ENCODE measurements at regions not wholly inside any gene's neighbourhood (a gene's known extent, or its start where the extent isn't known, plus 50 kb on each side); places are given as distances from the start of the nearest gene placed in this dataset.
"Not testable (repeated sequence)": the region's sequence is repeated elsewhere in the genome, so short reads cannot be mapped to it uniquely, and the experiment has no call there.

DNA sequence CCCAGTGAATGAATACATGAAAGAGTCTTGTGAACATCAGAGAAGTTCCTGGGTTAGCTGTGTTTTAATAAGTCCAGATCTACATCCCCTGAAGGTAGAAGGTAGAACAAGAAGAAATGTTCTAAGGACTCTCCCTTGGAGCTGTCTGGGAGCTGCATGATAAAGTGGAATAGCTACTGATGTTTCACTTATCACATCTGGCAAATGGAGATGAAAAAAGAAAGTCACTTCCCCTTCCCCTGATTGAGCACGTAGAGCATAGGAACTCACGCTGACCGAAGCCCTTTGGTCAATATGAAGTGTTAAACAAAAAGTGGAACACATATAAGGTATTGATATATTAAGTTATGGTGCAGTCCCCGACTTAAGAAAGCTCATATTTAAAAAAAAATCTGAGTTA, 53.2 kb upstream of the PARP1 start:
- DNase-seq: no peak

DNA sequence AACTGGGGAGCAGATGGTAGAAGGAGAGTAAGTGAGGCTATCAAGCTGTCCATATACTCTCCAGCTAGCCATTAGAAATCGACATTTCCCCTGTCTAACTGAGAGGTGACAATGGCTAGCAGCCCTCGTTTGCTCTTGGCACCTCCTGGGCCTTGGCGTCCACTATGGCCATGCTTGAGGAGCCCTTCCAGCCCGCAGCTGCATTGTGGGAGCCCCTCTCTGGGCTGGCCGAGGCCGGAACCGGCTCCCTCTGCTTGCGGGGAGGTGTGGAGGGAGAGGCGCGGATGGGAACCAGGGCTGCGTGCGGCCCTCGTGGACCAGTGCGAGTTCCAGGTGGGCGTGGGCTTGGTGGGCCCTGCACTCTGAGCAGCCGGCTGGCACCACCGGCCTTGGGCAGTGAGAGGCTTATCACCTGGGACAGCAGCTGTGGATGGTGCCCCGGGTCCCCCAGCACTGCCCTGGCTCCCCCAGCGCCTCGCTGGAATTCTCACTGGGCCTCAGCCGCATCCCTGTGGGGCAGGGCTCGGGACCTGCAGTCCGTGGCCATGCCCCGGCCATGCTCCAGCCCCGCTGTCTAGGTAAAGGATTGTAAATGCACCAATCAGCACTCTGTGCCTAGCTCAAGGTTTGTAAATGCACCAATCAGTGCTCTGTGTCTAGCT, 56.2 kb upstream of the PARP1 start:
- no peak for DNase-seq

DNA sequence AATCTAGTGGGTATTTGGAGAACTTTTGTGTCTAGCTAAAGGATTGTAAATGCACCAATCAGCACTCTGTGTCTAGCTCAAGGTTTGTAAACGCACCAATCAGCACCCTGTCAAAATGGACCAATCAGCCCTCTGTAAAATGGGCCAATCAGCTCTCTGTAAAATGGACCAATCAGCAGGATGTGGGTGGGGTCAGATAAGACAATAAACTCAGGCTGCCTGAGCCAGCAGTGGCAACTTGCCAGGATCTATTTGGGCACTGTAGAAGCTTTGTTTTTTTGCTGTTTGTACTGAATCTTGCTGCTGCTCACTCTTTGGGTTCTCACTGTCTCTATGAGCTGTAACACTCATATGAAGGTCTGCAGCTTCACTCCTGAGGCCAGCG, 56.7 kb upstream of the PARP1 start:
- DNase-seq: not testable (repeated sequence)

DNA sequence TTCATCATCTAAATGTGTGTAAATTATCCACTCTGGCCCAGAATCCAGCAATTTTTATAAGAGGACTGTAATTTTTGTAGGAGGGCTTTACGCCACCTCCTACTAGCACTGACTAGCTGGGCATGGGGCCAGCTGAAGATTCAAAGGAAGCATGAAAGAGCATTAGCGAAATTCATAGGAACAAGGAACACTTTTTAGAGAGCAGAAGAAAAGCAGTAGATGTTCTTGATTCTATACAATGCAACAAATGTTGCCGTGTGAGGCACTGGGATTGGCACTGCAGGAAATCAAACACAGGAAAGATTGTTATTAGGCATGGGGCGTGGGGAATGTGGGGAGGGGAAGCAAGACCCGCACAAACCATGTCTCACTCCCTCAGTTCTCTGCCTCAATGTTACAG, 58.4 kb upstream of the PARP1 start:
- peak; percentile 74 for DNase-seq

DNA sequence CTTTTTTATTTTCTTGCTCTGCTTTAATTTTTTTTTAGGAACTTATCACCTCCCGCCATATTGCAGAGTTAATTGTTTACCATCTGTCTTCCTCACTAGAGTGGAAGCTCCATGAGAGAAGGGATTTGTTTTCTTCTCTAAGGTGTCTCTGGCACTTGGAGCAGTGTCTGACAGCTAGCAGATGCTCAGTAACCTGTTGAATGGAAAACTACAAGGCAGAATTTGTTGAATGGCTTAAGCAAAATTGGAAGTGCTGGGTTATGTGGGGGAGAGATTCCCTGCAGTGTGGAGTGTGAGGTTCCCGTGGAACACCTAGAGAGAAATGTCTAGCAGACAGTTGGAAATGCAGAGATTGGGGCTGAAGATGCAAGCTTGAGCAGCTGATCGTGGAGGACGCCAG, 59.5 kb upstream of the PARP1 start:
- no peak for DNase-seq

DNA sequence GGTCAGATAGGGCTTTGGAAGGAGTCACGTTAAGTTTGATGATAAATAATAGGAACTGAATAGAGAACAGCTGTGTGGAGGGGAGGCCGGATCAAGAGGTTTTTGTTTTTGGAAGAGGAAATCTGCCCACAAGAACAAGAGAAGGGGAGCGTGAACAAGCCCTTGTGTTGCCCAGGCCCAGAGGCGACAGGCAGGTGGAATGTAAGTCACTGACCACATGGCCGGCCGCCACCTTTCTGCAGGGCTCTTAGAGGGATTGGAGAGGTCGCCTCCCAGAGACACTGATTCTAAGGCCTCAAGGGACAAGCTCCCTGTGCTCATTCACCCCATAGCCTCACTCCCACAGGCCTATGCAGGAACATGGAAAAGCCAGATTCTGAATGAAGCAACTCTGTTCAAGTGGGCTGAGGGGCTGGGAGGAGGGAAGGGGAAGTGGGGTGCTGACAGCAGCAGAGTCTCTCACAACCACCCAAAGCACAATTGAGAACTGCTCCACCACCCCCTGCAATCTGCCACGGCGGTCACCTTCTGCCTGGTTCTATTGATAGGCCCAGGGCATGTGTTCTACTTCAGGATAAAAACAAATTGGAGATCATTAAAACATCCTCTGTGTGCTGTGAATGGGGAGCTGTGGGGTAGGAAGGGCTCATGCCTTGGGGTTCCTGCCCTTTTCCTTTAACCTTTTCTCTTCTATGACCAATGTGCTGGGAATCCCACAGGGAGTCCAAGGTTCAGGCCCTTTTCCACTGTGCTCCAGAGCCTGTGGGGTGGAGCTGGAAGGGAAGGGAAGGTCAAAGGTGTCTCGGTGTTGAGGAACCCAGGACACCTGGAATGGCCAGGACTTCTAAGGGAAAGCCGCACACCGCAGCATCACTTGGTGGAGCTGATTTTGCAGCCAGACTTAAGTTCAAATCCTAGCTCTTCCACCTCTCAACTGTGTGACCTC, 63.3 kb upstream of the PARP1 start:
- no peak for DNase-seq

DNA sequence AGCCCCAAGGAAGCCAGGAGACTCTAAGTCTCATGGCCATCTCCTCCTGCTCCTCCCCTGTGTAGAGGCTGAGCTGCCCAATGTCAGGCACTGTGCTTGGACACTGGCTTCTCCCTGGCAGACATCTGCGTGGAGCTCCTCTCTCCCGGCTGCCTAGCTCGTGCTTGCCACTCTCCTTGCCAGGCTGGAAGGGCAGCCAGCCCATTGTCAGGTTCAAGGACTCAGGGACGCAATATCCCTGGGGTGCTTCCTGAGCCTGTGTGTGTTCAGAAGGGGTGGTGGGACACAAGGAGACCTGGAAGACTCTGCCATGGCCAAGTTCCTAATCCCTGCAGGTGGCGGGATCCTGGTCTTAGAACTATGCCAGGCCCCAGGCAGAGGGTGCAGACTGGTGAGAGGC, 65.4 kb upstream of the PARP1 start:
- no peak for DNase-seq

DNA sequence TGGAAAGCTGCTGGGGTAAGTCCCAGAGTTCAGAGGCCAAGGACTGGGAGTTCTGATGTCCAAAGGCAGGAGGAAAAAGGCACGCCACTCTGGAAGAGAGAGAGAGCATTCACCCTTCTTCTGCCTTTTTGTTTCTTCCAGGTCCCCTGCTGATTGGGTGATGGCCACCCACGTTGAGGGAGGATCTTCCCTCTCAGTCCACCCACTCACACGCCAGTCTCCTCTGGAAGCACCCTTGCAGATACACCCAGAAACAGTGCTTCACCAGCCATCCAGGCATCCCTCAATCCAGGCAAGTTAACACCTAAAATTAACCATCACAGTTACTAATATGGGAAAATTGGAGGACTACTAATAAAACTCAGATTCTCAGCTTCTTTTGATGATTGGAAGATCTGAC, 66.1 kb upstream of the PARP1 start:
- DNase-seq: no peak

DNA sequence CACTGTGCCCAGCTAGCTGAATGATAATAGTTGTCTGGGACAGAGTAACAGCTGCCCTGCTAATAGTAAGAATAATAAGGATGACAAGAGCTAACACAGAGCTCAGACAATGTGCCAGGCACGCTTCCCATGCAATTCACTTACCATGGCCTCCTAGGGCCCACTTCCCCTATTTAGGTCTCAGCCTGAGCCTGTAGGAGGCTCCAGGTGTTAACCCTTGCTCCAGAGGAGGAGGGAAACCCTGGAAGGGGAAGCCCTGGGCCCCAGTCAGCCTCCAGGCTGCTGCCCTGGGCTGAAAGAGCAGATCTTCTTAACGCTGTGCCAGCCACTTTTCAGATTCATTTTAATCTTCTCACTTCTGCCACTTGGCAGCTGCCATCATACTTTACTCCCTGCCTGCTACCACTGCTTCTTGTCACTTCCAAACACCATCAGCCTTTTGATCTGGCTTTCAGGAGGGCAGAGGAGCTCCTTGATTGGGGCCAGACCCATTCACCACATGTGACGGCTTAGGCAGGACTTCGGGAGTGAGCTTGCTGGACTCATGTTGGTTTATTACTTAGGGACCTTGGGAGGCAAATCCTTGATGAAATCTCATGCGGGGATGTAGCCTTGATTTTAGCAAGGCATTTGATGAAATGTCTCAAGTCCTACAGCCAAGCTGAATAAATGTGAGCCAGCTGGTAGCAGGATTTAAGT, 66.7 kb upstream of the PARP1 start:
- no peak for DNase-seq

DNA sequence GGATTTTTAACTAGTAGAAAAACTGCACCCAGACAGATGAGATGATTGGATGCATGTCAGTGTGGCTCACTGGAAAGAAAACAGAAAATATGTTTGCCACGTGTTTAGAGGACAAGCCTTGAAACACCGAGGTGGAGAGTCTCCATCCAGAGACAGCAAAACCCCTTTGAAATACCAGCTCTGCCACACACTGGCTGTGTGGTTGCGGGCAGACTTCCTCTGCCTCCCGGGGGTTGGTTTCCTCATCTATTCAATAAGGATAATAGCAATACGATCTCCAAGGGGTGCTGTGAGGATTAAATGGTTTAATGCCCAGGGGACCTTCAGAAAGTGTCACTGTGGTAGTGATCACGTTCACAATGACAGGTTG, 67.2 kb upstream of the PARP1 start:
- DNase-seq: no peak

DNA sequence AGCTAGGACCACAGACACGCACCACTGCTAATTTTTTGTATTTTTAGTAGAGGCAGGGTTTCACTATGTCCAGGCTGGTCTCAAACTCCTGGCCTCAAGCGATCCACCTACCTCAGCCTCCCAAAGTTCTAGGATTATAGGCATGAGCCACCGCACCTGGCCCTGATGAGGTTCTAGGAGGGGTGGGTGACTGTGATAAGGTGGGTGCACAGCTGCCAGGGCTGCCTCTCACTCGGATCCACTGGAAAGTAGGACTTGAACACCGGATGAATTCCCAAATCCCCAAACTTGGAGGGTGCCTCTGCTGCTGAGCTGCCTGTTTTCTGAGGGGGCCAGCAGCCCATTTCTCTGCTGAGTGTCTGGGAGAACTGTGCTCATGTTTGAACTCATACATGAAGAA, 68.2 kb upstream of the PARP1 start:
- DNase-seq: no peak

DNA sequence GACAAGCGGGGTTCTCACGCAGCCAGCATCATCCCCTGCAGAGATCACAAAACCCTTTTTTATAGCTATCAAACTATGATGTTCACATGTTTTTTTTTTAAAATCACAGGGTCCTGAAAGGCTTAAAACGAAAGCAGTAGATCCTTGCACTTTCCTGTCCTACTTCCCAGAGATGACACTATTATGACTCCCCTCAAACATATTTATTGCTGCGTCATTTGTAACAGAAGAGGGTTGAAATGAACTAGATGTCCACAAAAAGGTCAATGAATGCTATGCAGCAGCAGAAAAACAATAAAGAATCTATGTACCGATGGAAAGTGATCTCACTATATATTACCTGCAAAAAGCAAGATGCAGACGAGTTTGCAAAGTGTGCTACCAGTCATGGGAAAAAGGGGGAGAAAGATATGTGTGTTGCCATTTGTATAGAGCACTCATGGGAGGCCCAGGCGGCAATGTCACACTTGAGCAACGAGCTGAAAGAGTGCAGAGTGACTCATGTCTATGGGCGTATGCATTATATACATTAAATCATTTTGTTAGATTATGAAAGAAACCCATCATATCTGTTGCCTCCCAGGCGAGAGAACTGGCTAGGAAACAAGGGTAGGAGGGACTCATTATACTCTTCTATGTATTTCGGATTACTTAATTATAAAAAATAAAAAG, 68.9 kb upstream of the PARP1 start:
- DNase-seq: no peak

DNA sequence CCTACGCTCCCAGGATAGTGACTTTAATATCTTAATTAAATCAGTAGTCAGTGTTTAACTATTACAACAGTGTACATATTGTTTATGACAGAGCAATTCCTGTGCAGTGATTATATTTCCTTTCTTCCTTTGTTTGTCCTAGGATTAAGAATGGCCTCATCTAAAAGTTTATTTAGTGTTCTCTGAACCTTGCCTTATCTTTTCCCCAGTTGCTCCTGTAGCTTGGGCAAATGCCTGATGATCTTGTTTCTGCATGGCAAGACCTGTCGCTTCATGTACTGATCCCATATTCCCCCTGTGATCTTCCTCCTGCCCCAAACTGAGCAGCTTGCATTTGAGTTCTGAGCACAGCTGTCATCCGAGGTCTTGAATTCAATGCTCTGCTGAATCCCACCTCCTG, 69.1 kb upstream of the STUM start:
- no peak for DNase-seq

DNA sequence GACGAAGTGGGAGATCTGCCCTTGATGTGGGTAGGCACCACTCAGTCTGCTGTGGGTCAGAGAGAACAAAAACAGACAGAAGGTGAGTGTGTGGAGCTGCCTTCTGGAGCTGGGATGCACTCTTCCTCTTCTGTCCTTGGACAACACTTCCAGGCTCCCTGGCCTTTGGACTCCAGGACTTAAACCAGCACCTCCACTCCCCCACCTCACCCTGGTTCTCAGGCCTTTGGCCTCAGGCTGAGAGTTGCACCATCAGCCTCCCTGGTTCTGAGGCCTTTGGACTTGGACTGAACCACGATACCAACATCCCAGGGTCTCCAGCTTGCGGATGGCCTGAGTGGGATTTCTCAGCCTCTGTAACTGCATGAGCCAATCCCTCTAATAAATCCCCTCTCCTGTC, 68.1 kb upstream of the STUM start:
- no peak for DNase-seq

DNA sequence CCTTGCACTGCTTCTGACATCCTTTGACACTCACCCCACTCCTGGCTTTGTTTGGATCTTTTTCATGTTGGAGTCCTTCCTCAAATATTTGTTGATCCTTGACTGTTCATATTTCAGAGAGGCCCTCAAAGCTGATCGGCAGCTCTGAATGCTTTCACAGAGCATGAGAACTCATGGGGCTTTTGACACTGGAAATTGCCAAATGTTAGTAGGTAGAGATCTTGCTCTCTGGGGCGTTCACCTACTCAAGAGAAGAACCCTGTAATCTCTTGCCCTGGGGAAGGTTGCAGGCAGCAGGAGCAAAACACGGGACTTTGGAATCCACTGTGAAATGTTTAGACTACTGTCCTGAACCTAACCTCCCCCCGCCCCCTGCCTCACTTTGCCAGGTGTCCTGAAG, 67.4 kb upstream of the STUM start:
- DNase-seq: no peak

DNA sequence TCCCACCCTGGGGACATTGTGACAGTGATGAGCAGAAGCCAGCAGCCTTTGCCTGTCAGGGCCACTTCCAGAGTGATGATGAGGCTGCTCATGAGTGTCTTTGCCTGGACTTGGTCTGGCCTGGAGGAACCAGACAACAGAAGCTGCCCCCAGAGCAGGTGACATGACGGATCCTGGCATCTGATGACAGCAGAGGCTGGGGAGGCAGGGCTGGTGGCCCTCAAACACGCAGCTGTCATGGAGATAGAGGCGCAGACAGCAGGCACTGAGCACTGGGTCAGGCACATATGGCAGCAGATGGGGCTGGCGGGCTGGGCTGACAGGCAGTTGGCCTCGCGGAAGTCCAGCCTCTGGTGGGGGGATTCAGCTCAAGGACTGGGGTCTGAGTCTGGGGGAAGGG, 66.4 kb upstream of the STUM start:
- no peak for DNase-seq

DNA sequence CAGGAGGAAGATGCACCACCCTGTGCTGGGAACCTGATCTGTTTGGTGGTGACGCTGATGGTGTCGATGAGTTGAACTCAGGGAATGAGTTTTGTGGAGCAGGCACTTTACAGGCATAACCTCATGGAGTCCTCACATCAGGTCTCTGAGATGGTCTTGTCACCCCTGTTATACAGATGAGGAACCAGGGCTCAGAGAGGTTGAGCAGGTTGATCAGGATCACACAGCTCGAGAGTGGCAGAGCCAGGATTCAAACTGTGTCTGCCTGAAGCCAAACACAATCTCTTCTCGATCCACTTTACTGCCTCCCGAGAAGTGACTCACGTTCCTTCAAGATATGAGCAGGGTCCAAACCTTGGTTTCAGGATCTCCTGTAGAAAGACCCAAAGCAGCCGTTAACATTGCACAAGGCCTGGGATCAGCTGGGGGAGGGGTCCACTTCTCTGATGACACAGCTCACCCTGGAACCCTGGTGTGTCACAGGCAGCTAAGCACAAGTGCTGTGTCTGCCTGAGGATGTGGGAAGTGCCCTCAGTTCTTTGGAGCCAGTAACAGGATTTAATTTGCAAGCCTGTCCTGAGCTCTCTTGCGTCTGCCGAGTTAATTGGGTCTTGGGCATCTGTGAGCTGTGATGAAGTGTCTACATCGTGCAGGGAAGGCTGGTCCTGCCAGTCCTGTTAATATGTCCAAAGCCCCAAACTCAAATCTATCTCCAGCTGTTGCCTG, 65.4 kb upstream of the STUM start:
- DNase-seq: no peak

DNA sequence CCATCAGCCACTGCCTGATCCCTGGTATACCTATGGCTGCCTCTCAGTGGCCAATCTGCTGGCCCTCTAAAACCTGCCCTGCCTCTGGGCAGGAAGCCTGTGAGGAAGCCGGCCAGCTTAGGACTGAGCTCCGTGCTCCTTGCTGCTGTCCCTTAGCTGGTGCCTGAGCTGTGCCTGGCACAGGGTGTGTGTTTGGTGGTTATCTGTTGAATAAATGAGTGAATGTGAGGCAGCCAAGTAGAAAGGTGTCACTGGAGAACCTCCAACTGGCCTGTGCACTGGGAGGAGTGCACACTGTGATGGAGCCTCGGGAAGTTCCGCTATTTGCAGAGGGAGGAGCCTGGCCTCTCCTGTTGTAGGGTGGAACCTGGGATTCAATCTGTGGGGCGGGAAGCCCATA, 63.4 kb upstream of the STUM start:
- no peak for DNase-seq

DNA sequence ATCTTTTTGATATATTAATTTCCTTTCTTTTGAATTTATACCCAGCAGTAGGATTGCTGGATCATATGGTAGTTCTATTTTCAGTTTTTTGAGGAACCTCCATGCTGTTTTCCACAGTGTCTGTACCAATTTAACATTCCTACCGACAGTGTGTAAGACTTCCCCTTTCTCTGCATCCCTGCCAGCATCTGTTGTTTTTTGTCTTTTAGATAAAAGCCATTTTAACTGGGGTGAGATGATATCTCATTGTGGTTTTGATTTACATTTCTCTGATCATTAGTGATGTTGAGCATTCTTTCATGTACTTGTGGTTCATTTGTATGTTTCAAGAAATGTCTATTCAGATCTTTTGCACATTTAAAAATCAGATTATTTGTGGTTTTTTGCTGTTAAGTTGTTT, 62.4 kb upstream of the STUM start:
- no peak for DNase-seq

DNA sequence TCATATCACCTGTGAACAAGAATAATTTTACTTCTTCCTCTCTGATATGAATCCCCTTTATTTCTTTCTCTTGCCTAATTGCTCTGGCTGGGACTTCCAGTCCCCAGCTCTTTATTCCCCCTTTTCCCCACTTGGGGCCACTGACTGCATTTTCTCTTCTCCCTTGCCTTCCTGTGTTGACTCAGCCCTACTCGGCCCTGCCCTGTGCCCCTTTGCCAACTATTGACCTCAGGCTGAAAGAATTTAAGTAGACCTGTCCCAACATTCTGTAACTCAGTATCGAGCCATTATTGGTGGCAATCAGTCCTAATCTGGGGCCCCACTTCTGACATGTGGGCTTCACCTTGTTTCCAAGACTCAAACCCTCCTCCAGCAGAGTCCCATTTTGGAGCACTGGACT, 60.6 kb upstream of the STUM start:
- DNase-seq: no peak

DNA sequence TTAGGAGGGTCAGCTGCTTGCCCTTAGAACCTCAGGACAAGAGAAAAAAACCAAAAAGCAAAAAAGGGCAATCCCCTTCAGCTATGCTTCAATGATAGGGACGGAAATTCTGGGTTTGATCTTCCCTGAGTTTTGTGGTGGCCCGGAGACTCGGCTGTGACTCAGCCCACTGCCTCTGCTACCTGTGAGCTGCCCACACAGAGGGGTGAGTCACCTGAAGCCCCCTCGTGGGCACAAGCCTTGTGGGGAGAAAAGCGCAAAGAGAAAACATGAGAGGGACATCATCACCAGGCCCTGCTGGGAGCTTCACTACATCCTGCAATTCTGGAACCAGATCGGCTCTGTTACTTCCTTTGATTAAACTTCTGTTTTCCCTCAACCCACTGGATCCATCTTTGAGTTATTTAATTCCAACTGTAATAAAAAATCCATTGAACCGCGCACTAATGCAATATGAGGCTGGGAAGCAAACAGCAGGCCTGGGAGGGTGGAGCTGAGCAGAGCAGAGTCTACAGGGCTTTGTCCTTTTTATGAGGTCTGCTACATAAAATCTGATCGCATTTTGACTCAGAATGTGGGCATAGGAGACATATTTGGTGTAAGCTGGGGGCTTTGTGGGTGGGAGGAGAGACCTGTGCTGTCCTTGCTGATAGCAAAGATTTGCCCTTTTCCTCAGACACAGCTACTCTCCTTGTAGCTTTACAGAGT, 58.7 kb upstream of the STUM start:
- peak; percentile 48 for DNase-seq

DNA sequence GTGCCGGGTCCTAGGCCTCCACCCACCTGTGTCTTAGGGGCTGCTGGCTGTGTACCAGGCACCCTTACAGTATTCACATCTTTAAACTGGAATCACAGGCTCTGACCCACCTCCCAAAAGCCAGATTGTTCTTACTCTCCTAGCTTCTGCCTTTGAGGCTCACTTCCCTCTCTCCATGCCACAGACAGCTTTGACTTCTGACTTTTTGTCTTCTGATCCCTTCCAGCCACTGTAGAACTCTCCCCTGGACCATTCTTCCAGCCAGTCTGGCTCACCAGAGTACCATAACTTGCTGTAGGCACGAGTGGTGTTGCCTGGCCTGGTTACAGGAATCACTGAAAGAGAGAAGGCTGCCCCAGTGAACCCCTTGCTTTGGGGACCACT, 58.1 kb upstream of the STUM start:
- no peak for DNase-seq
